Neural crest cell (in vitro differentiated cells): ENCODE measurements at regions not wholly inside any gene's neighbourhood (a gene's known extent, or its start where the extent isn't known, plus 50 kb on each side); places are given as distances from the start of the nearest gene placed in this dataset.

Experiments
- DNase-seq: peaks from one replicate; pipeline ENCODE4 v3.0.0; 2021; ENCODE audit warnings: low read depth, mixed read lengths, low spot score
- H3K27ac Mint-ChIP-seq: one replicate; pipeline ENCODE4 v1.8.0; 2021; ENCODE audit warnings: mild to moderate bottlenecking, mixed read lengths; ENCODE audit not compliant: unreplicated experiment
- H3K27me3 Mint-ChIP-seq: 2 replicates; pipeline ENCODE4 v1.8.0; 2021; ENCODE audit warnings: low read depth, mild to moderate bottlenecking, mixed read lengths
- H3K36me3 Mint-ChIP-seq: 2 replicates; pipeline ENCODE4 v1.8.0; 2021; ENCODE audit warnings: low read depth, mild to moderate bottlenecking, mixed read lengths
- H3K4me1 Mint-ChIP-seq: 2 replicates; pipeline ENCODE4 v1.8.0; 2021; ENCODE audit warnings: mixed read lengths
- H3K4me3 Mint-ChIP-seq: one replicate; pipeline ENCODE4 v1.8.0; 2021; ENCODE audit warnings: mild to moderate bottlenecking, mixed read lengths
- H3K9me3 Mint-ChIP-seq: 2 replicates; pipeline ENCODE4 v1.8.0; 2021; ENCODE audit warnings: mixed read lengths
- CTCF ChIP-seq: fragments of 200-600 bp; sonication (generic); conservative IDR thresholded peaks from 2 replicates; pipeline ENCODE4 v1.5.0; 2021; ENCODE audit warnings: antibody characterized with exemption, mild to moderate bottlenecking

- Mint-ChIP-seq H3K4me3 (no peak overlapping the region), H3K4me1 (peaks cover 14% of the 10 kb centered on the region), H3K9me3 (no peaks in the 10 kb centered on the region), H3K36me3 (no peaks in the 10 kb centered on the region), H3K27ac (no peak overlapping the region), H3K27me3 (peaks cover 7% of the 10 kb centered on the region)
- no peak for TF ChIP-seq CTCF
- no peak for DNase-seq
These were observed 115.1 kb upstream of the SDK2 start for GRCh38 chr17:73759324-73759723.

GRCh38 chr17:73759734-73760438, 115.6 kb upstream of the SDK2 start:
- Mint-ChIP-seq H3K4me3 (no peak overlapping the region), H3K27me3 (peaks cover 7% of the 10 kb centered on the region), H3K27ac (no peak overlapping the region), H3K36me3 (no peaks in the 10 kb centered on the region), H3K4me1 (peaks cover 14% of the 10 kb centered on the region), H3K9me3 (no peaks in the 10 kb centered on the region)
- no peak for TF ChIP-seq CTCF
- no peak for DNase-seq

- H3K9me3 Mint-ChIP-seq = no peaks in the 10 kb centered on the region
- H3K36me3 Mint-ChIP-seq = no peaks in the 10 kb centered on the region
- no peak overlapping the region for H3K4me3 Mint-ChIP-seq
- no peak for DNase-seq
- H3K27ac Mint-ChIP-seq = no peak overlapping the region
- H3K4me1 Mint-ChIP-seq = peaks cover 14% of the 10 kb centered on the region
- no peak for TF ChIP-seq CTCF
- peaks cover 7% of the 10 kb centered on the region for H3K27me3 Mint-ChIP-seq
These were observed 116.2 kb upstream of the SDK2 start for GRCh38 chr17:73760439-73760758.

- Mint-ChIP-seq H3K9me3 (no peaks in the 10 kb centered on the region), H3K36me3 (no peaks in the 10 kb centered on the region), H3K4me3 (no peak overlapping the region), H3K27me3 (peaks cover 1% of the 10 kb centered on the region), H3K27ac (no peak overlapping the region), H3K4me1 (peaks cover 4% of the 10 kb centered on the region)
- DNase-seq = no peak
- no peak for TF ChIP-seq CTCF
These were observed 121.7 kb upstream of the SDK2 start for GRCh38 chr17:73765824-73766563.

GRCh38 chr17:73767696-73768095, 123.5 kb upstream of the SDK2 start:
- H3K27ac Mint-ChIP-seq = no peak overlapping the region
- H3K27me3 Mint-ChIP-seq = peaks cover 3% of the 10 kb centered on the region
- no peaks in the 10 kb centered on the region for H3K4me1 Mint-ChIP-seq
- H3K9me3 Mint-ChIP-seq = no peaks in the 10 kb centered on the region
- TF ChIP-seq CTCF = no peak
- DNase-seq = no peak
- H3K4me3 Mint-ChIP-seq = no peak overlapping the region
- no peaks in the 10 kb centered on the region for H3K36me3 Mint-ChIP-seq
